ENCODE measurements at regions not wholly inside any gene's neighbourhood (a gene's known extent, or its start where the extent isn't known, plus 50 kb on each side); places are given as distances from the start of the nearest gene placed in this dataset.

DNA sequence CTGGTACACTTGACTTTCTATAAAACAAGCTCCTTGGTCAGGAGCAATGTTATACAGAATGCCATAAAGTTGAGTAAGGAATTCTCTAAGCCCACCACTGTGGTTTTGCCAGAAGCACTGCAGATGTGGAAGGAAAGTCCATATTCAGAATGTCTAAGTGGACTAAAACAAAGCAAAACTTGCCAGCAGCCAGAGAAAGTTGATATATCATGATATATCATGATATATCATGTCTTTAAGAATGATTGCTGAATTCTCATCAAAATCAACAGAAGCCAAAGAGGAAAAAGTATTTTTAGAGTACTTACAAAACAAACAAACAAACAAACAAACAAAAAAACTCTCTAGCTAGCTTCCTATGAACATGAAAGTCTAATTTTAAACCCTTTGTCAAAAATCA, 424.8 kb upstream of the OR4E1 start (continued):
- TF ChIP-seq ZNF274 (IDR thresholded peaks at IDR 0.05; ENCODE audit: low read depth, low read length) (no peak), ELF1 (IDR thresholded peaks at IDR 0.05; ENCODE audit: borderline replicate concordance, low read depth) (no peak), ZFX (IDR thresholded peaks at IDR 0.05) (no peak), EGR1 (IDR thresholded peaks at IDR 0.05; ENCODE audit: low read depth) (no peak)
- TF ChIP-seq, protein P1, sequence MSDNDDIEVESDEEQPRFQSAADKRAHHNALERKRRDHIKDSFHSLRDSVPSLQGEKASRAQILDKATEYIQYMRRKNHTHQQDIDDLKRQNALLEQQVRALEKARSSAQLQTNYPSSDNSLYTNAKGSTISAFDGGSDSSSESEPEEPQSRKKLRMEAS (IDR thresholded peaks at IDR 0.05), result no peak

DNA sequence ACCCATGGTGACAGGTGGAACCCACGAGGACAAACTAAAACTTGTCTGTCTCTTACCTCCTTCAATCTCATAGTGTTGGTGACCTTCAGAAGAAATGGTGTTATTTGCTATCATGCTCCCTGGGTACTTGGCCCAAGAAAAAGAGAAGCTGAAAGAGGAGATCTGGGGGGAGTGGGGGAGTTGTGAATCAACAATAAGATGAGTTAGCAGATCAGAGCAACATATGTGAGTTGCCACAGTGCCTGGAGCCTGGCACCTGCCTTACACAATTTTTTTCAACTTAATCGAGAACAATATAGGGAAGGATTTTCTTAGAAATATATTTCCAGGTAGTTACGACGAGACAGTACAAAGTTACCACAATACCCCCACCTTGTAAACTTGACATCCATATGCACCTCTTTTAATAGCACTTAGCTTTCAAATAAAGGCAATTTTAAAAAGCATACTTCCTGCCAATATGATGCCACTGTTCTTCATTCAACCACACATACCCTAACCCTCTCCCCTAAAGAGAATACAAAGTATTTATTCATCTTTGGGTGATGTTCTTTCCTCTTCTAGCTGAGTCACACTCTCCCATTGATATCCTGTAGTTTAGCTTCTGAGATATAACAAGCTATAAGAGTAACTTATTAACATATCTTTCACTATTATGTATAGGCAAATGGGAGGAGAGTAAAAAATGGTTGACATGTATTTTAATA, 424.1 kb upstream of the OR4E1 start:
- intact Hi-C loops (cut with micrococcal nuclease), result no loop called here
- H3K4me2 ChIP-seq (ENCODE audit: low read length), result no peak overlapping the region
- no TSS peak for BruUV-seq (replicated peaks)
- no peaks in the 10 kb centered on the region for H4K20me1 ChIP-seq (ENCODE audit: insufficient read depth)
- TF ChIP-seq SIN3A (IDR thresholded peaks at IDR 0.05; ENCODE audit: low read depth) (no peak), TCF7L2 (IDR thresholded peaks at IDR 0.05; ENCODE audit: borderline replicate concordance, extremely low read depth, insufficient read depth, insufficient read length) (no peak), ELF1 (IDR thresholded peaks at IDR 0.05; ENCODE audit: borderline replicate concordance, low read depth) (no peak), SP1 (IDR thresholded peaks at IDR 0.05; ENCODE audit: low read depth) (no peak), CBX3 (IDR thresholded peaks at IDR 0.05; ENCODE audit: low read depth) (no peak), FOSL1 (IDR thresholded peaks at IDR 0.05; ENCODE audit: low read depth) (no peak), SRF (IDR thresholded peaks at IDR 0.05; ENCODE audit: low read depth) (no peak), EZH2 (IDR thresholded peaks at IDR 0.05) (no peak), CEBPB (IDR thresholded peaks at IDR 0.05; ENCODE audit: low read depth) (no peak), REST (IDR thresholded peaks at IDR 0.05; ENCODE audit: low read depth) (no peak)
- TF ChIP-seq, protein P2, sequence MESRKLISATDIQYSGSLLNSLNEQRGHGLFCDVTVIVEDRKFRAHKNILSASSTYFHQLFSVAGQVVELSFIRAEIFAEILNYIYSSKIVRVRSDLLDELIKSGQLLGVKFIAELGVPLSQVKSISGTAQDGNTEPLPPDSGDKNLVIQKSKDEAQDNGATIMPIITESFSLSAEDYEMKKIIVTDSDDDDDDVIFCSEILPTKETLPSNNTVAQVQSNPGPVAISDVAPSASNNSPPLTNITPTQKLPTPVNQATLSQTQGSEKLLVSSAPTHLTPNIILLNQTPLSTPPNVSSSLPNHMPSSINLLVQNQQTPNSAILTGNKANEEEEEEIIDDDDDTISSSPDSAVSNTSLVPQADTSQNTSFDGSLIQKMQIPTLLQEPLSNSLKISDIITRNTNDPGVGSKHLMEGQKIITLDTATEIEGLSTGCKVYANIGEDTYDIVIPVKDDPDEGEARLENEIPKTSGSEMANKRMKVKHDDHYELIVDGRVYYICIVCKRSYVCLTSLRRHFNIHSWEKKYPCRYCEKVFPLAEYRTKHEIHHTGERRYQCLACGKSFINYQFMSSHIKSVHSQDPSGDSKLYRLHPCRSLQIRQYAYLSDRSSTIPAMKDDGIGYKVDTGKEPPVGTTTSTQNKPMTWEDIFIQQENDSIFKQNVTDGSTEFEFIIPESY (IDR thresholded peaks at IDR 0.05; ENCODE audit: extremely low read depth, insufficient replicate concordance, low read length), result no peak
- TF ChIP-seq, protein P3, sequence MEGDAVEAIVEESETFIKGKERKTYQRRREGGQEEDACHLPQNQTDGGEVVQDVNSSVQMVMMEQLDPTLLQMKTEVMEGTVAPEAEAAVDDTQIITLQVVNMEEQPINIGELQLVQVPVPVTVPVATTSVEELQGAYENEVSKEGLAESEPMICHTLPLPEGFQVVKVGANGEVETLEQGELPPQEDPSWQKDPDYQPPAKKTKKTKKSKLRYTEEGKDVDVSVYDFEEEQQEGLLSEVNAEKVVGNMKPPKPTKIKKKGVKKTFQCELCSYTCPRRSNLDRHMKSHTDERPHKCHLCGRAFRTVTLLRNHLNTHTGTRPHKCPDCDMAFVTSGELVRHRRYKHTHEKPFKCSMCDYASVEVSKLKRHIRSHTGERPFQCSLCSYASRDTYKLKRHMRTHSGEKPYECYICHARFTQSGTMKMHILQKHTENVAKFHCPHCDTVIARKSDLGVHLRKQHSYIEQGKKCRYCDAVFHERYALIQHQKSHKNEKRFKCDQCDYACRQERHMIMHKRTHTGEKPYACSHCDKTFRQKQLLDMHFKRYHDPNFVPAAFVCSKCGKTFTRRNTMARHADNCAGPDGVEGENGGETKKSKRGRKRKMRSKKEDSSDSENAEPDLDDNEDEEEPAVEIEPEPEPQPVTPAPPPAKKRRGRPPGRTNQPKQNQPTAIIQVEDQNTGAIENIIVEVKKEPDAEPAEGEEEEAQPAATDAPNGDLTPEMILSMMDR (IDR thresholded peaks at IDR 0.05 in 2 of 3, conservative IDR thresholded peaks at IDR 0.05 in 1 of 3; ENCODE audit: borderline replicate concordance in 1 of 3, insufficient read depth in 1 of 3, low read depth in 2 of 3, low read length in 2 of 3), result no peak
- TF ChIP-seq, protein P1 (IDR thresholded peaks at IDR 0.05), result no peak
- TF ChIP-seq, protein P4, sequence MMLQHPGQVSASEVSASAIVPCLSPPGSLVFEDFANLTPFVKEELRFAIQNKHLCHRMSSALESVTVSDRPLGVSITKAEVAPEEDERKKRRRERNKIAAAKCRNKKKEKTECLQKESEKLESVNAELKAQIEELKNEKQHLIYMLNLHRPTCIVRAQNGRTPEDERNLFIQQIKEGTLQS (IDR thresholded peaks at IDR 0.05), result no peak
- H3K27me3 ChIP-seq (ENCODE audit: insufficient read depth, low read length), result peaks cover 20% of the 10 kb centered on the region
- H3K4me1 ChIP-seq (ENCODE audit: control insufficient read depth in 1 of 2, insufficient read depth in 2 of 2, low read length in 2 of 2), result no peaks in the 10 kb centered on the region
- CTCF ChIA-PET, result interaction anchor here (0.8 to 1.7 kb wide), 6 partner anchors 12 to 119 kb away, joined by 3 to 8 read pairs (median 3); no protein-coding TSS in a partner anchor
- no peaks in the 10 kb centered on the region for H3K9me3 ChIP-seq (ENCODE audit: control insufficient read depth in 1 of 2, insufficient read depth in 1 of 2, low read depth in 1 of 2, low read length in 2 of 2)
- H3K79me2 ChIP-seq (ENCODE audit: insufficient read depth, low read length), result no peaks in the 10 kb centered on the region
- RAD21 ChIA-PET (ENCODE audit: low non-redundant PET in 1 of 2, low total read pairs in 2 of 2, uncharacterized antibody in 2 of 2, unreplicated experiment in 2 of 2), result no interaction called here
- POLR2A ChIA-PET, result no interaction called here
- H3K9ac ChIP-seq (ENCODE audit: low read length), result no peak overlapping the region
- no peak overlapping the region for H2AFZ ChIP-seq (ENCODE audit: low read depth, low read length, poor library complexity, severe bottlenecking)
- no peak overlapping the region for H3K4me3 ChIP-seq (replicated peaks in 1 of 2; ENCODE audit: low read depth in 1 of 2, low read length in 2 of 2)
- DNase-seq (ENCODE audit: low read depth, low spot score) (no peak), ATAC-seq (no peak)
- H3K9me2 ChIP-seq (ENCODE audit: insufficient read depth), result no peaks in the 10 kb centered on the region
- H3K36me3 ChIP-seq (ENCODE audit: control insufficient read depth in 1 of 2, insufficient read depth in 2 of 2, low read length in 2 of 2), result no peaks in the 10 kb centered on the region
- no peak overlapping the region for H3K27ac ChIP-seq (ENCODE audit: low read depth, low read length)
